ENCODE measurements at regions not wholly inside any gene's neighbourhood (a gene's known extent, or its start where the extent isn't known, plus 50 kb on each side); places are given as distances from the start of the nearest gene placed in this dataset.

GRCh38 chr18:23386317-23386716, 66.8 kb upstream of the RIOK3 start:
- DNase-seq (ENCODE audit: low spot score) = no peak
- TF ChIP-seq, protein P1, sequence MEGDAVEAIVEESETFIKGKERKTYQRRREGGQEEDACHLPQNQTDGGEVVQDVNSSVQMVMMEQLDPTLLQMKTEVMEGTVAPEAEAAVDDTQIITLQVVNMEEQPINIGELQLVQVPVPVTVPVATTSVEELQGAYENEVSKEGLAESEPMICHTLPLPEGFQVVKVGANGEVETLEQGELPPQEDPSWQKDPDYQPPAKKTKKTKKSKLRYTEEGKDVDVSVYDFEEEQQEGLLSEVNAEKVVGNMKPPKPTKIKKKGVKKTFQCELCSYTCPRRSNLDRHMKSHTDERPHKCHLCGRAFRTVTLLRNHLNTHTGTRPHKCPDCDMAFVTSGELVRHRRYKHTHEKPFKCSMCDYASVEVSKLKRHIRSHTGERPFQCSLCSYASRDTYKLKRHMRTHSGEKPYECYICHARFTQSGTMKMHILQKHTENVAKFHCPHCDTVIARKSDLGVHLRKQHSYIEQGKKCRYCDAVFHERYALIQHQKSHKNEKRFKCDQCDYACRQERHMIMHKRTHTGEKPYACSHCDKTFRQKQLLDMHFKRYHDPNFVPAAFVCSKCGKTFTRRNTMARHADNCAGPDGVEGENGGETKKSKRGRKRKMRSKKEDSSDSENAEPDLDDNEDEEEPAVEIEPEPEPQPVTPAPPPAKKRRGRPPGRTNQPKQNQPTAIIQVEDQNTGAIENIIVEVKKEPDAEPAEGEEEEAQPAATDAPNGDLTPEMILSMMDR (IDR thresholded peaks at IDR 0.05; ENCODE audit: extremely low read depth, missing control alignments) = no peak

DNA sequence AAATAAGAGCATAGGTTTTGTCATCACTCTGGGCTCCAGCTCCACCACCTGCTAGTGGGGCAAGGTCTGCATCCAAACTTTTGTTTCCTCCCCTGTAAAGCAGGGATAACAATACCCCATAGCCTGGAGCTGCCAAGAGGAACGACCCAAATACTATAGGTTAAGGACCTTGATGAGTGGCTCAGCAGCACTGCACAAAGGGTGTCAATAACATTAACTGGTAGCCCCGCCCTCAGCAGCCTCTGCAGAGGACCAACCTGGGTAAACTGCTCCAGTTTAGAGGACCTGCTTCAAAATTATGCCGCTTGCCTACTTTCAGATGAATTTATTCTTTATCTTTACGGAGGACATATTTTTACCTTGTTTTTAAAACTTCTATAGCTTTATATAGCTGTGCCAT, 65.8 kb upstream of the RIOK3 start:
- no peak for DNase-seq (ENCODE audit: low spot score)
- TF ChIP-seq, protein P1 (IDR thresholded peaks at IDR 0.05; ENCODE audit: extremely low read depth, missing control alignments) = no peak

- DNase-seq (ENCODE audit: low spot score) = no peak
- TF ChIP-seq, protein P1 (IDR thresholded peaks at IDR 0.05; ENCODE audit: extremely low read depth, missing control alignments) = no peak
Measured at GRCh38 chr18:23388357-23388756, 64.7 kb upstream of the RIOK3 start.

DNA sequence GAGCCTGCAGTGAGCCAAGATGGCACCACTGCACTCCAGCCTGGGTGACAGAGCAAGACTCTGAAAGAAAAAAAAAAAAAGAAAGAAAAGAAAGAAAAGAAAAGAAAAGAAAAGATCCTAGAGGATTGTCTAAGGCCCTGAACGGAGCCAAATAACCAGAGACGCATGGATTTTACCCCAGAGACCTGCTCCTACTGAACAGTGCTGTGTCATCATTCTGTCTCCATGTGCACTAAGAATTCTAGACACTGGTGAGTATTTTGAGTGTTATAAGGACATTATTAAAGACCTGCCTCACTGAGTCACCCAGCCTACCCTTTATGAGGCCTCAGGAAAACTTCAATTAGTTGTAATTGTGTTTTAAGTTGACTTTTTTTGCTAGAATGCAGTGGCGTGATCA, 61.9 kb upstream of the RIOK3 start:
- no peak for DNase-seq (ENCODE audit: low spot score)

GRCh38 chr18:23397907-23398306, 55.2 kb upstream of the RIOK3 start:
- TF ChIP-seq, protein P1 (IDR thresholded peaks at IDR 0.05; ENCODE audit: extremely low read depth, missing control alignments) = no peak
- DNase-seq (ENCODE audit: low spot score) = no peak

More for the DNA sequence above, 61.9 kb upstream of the RIOK3 start:
- TF ChIP-seq, protein P1 (IDR thresholded peaks at IDR 0.05; ENCODE audit: extremely low read depth, missing control alignments) = no peak

GRCh38 chr18:23398401-23398800, 54.7 kb upstream of the RIOK3 start:
- no peak for DNase-seq (ENCODE audit: low spot score)

GRCh38 chr18:23399067-23399466, 54.0 kb upstream of the RIOK3 start:
- DNase-seq (ENCODE audit: low spot score) = no peak
- TF ChIP-seq, protein P1 (IDR thresholded peaks at IDR 0.05; ENCODE audit: extremely low read depth, missing control alignments) = no peak

More at GRCh38 chr18:23398401-23398800, 54.7 kb upstream of the RIOK3 start:
- TF ChIP-seq, protein P1 (IDR thresholded peaks at IDR 0.05; ENCODE audit: extremely low read depth, missing control alignments) = no peak

All from GM20000 (cell line).